GM19025 (cell line): ENCODE measurements at regions not wholly inside any gene's neighbourhood (a gene's known extent, or its start where the extent isn't known, plus 50 kb on each side); places are given as distances from the start of the nearest gene placed in this dataset.

Experiments
- ATAC-seq: cut with Tn5 transposase; IDR thresholded peaks from one replicate; pipeline ENCODE4 v1.9.1; 2021; ENCODE audit warnings: mild to moderate bottlenecking, low read depth, moderate library complexity; ENCODE audit not compliant: unreplicated experiment

DNA sequence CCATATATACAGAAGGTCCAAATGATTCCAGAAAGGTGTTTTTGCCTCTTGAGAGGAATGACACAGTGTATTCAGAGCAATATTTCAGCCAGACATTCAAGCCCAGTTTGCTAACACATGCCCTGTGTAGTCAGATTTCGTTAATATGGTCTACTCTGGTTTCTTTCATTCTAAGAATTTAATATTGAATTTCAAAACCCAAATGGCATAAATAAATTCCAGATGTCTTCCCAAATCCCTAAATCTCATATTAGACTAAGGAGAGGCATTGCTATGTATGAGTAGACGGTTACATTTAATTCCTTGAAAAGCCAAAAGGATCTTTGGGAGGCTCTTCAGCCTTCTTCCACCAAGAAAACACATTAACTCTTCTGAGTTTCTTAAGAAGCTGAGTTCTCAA lies 66.3 kb upstream of the C1QTNF7 start:
- no peak for ATAC-seq

DNA sequence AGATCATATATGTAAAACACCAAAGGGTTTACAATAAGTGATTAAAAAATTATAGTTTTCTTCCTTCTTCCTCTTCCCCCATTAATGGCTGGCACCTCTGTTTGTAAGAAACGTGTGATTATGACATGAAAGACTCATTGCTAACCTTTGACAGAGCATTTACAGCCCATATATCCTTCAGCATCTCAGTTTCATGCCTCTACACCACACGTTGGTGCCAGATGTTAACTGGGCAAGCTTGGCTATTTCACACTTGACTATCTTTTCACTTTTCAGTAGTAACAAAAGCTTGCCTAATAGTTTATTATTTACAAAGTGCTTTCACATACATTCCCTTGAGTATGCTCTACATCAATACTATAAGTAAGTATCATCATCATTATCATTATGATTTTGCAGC lies 65.3 kb upstream of the C1QTNF7 start:
- no peak for ATAC-seq

DNA sequence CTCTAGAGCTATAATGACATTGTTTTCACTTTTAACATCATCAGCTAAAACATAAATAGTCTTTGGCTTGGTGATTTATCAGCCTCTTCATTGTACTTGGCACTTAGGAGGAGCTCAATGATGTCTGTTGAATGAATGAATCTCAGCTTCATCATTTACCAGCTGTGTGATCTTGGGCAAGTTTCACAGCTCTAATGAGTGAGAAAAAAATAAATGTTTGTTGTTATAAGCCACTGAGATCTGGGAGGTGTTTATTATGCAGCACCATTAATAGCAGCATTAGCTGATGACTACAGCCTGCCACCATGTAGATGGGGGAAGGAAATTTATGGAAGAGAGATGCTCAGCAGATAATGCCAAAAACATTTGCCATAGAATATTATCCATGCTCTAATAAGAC lies 63.6 kb upstream of the C1QTNF7 start:
- ATAC-seq: no peak

DNA sequence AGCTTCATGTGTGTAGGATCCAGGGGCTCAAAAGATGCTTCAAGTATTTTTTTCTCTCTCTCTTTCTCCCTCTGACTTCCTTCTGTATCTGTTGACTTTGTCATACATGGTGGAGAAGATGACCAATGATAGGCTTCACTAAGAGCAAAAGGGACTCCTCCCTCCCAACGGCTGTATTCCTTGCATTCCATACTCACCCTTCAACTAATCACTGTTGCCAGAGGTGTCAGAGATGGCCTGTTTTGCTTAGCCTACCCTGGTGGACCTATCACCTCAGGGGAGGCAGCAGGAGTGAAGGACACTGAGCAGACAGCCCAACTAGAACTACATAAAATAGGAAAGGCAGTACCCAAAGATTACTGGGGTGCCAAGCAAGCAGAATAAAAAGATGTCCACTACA lies 62.2 kb upstream of the C1QTNF7 start:
- no peak for ATAC-seq

DNA sequence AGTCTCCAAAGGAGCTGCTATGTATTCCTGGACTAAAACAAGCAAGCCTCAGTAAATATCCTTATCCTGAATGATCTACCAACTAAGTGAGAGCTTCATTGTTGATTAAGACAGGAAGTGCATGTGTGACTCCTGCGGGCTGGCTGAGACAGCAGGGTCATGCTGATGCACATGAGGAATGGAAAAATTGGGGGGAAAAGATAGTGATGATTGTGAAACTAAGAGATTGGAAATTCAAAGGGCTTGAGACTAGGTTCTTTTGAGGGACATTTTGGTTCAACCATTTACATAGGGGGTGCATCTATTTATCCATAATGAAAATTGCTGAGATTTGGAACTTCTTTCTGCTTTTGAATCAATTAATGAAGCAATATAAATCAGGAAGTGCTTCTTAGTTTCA lies 61.1 kb upstream of the C1QTNF7 start:
- no peak for ATAC-seq

DNA sequence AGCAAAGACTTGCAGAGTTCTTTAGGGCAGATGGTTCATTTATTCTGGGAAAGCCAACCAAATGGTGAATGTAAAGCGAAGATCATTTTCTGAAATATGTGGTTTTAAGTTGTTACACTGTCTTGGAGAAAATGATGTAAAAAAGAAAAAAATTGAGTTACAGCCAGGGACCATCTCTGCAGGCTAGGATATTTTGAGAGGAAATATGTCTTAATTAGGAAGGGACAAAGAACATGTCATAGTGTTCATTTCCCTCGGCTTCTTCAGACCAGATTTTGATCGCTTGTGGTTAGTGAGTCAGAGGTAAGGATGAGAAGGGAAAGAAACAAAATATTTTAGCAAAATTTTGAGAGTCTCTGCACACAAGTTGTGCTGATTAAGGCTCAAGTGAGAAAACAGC lies 59.0 kb upstream of the C1QTNF7 start:
- ATAC-seq: no peak

DNA sequence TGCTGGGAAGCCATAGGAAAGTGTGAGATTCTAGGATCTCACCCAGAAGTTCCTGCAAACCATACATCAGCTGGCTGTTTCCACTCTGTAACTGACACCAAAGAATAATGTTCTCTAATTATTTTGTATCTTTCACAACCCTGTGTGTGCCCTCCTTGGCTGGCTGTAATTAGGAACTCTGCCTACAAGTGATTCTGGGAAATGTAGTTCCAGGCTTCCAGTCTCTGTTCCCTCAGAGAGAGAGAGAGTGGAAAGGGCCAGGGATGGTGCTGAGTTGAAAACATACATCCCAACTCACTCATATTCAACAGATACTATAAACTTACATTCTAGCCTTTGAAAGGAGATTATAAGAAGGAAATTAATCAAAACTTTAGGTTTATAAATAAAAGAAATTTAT lies 57.5 kb upstream of the C1QTNF7 start:
- ATAC-seq: no peak

DNA sequence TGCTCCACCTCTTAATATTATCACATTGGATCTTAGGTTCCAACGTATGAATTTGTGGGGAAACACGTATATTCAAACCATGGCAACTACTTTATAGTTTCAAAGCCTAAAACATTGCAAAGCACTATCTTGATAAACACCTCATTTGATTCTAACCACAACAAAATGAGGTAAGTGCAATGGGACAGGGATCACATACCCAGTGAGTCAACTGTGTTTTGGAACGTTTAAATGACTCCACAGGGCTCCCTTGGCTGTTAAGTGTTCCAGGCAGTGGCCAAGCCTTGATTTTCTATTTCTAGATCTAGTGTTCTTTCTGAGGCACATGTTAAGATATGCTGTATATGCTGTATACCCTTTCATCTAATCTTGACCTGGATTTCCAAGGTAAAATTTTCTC lies 54.5 kb upstream of the C1QTNF7 start:
- ATAC-seq: no peak

DNA sequence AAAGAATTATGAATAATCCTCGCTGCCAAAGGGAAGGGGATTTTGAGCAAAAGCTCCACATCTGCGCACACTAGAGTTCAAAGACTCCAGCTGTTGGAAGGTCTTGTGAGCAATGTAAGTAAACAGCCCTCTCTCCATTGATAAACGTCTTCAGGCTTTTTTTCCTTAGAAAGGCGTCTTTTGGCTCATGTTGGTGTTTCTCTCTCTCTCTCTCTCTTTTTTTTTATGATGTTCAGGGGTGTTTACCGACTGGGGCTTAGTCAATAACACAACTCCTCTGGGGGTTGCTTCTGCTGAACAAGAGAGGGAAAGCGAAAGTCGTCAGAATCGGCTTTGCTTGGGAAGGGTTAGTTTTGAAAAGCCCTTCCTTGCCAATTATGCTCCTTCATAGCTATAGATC lies 53.2 kb upstream of the C1QTNF7 start:
- ATAC-seq: no peak

DNA sequence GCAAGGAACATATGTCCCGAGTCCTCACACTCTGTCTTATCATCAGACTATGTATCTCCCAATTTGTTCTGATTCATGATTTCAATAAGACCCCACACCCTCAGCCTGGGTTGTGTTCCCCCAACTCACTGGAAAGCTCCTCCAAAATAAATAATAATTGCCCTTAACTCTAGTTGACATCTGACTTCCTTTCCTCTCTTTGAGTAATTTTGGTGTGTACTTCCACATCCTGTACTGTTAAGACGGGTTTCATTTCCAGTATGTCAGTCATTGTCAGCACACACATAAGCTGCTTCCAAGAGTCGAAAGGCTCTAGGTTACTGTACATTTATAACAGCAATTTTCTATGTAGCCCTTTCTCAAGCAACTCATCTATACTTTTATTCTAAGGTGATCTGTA lies 52.2 kb upstream of the C1QTNF7 start:
- ATAC-seq: no peak

DNA sequence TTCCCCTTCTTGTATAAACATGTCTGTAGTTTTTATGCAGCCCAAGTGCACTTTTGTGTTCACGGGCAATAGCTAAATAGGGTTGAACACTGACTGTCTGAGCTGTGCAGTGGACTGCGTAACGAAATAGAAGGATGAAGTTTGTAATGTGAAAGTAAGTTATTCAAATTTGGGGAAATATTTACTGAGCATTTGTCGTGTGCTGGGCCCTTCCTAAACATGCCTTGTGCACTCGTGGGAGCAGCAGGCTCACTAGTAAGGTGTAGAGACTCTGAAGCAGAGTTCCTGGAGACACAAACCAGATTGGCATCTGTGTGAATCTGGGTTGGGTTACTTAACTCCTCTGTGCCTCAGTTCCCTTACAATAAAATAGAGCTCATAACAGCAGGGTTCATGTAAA lies 51.7 kb upstream of the C1QTNF7 start:
- no peak for ATAC-seq

DNA sequence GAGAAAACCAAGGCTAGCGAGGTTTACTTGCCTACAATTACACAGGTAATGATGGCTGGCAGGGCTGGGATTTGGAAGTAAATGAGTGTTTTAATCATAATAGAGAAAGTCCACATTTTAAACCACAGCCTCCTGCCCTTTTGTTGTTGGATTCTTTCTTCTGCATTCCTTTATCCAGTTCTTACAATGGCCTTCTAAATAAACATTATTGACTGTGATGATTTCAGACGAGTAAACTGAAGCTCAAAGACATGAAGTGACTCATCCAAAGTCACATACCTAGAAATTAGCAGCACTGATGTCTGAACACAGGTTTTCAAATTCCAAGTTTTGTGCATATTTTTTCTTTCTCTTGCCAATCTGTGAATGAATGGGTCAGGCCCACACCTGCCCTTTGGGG lies 51.2 kb upstream of the C1QTNF7 start:
- ATAC-seq: no peak
